ENCODE measurements at regions not wholly inside any gene's neighbourhood (a gene's known extent, or its start where the extent isn't known, plus 50 kb on each side); places are given as distances from the start of the nearest gene placed in this dataset.

DNA sequence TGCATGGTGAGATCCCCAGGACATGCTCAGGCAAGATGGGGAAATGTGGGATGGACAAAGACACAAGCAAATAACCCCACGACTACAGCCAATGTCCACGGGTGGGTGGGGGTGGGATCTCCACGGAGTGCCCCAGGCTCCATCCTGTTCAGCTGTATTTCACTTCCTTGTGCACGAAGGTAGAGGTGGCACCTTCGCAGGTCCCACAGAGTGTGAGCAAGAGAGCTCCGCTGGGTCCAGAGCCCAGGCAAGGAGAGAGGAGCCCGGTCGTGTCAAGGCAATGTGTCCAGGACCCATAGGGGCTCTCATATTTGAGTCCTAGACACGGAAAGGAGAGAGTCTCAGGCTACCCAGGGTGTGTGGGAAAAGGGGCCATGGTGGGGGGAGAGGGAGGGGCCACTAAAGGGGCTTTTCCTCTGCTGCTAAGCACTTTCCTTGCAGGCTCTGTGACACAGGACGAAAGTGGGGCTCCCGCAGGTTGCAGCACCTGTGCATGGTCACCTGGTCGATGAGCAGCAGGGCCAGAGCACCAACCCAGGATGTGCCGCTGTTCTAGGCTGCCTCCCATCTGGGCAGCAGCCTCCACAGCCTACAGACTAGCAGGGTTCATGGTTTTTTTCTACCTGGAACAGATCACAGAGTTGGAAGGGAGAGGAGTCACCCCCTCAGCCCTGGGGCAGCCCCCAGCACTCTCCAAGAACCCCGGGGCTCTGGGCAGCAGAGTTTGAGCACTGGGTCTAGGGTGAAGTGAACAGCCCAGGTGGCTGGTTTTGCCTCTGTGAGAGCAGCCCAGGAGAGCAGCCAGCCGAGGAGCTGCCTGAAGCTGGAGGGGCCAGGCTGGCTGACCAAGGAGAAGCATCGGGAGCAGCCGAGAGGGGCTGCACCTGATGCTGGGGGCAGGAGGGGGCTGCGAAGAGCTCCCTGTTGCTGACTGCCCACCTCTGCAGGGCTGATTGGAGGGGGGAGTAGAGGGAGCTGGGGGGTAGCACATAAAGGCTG lies 100.7 kb upstream of the MVB12B start:
- DNase-seq: no peak

DNA sequence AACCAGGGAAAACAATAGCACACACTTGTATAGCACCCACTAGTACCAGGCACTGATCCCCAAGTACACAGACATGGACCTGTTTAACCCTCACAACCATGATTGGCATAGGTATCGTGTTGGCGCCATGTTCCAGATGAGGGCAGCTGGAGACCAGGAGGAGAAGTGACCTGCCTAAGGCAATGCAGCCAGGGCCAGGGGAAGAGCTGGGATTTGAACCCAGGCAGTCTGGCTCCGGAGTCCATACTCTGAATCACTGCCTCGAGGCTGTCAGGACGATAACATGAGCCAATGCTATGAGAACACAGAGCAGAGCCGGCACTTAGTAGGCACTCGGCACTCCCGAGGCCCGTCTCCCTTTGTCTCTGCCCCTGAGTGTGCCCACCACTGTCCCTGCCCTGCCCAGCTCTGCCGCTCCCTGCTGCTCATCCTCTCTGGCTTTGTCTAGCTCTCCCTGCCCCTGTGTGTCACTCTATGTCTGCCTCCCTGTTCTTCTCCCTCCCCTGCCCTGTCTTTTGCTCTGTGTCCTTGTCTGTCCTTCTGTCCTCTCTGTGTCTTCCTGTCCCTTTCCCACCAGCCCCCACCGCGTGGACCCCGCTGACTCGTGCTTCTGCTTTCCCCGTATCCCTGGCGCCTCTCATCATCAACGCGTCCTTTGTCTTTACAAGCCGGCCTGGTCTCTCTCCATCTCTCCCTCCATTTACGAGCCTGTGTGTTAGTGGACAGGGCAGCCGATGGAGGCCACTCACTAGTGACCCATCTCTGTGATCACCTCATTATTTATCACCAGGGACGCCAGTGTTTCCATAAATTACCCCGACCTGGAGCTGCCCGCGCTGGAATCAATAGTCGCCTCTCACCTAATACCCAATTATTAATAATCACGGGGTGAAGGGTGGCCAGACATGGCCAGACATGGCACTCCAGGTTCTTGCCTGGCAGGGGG lies 99.4 kb upstream of the MVB12B start:
- no peak for DNase-seq

DNA sequence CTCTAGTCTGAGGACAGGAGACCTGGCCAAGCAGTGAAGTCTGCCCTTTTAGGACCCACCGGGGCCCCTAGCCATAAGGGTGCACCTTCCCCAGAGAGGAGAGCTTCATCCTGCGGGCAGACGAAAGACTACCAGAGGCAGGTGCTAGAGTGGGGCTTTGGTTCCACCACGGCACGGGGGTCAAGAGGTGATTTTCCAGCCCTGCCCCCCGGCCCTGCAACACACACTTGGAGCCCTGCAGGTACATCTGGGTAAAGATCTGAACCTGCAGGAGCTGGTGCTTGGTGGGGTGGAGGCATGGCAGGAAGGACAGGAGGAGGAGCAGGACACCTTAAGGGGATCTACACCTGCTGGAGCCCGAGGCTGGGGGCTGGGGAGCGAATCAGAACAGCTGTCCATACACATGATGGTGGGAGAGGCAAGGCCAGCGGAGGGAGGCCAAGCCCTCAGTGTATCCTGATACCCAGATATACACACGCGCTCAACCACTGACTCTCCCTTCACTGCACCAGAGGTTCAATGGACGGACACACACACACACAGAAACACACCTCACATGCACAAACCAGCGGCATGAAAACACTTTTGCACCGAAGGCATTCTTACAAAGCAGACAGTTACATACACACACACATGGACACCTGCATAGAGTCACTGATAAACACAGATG lies 98.4 kb upstream of the MVB12B start:
- DNase-seq: peak in 1 of 2 experiments; percentile 48

DNA sequence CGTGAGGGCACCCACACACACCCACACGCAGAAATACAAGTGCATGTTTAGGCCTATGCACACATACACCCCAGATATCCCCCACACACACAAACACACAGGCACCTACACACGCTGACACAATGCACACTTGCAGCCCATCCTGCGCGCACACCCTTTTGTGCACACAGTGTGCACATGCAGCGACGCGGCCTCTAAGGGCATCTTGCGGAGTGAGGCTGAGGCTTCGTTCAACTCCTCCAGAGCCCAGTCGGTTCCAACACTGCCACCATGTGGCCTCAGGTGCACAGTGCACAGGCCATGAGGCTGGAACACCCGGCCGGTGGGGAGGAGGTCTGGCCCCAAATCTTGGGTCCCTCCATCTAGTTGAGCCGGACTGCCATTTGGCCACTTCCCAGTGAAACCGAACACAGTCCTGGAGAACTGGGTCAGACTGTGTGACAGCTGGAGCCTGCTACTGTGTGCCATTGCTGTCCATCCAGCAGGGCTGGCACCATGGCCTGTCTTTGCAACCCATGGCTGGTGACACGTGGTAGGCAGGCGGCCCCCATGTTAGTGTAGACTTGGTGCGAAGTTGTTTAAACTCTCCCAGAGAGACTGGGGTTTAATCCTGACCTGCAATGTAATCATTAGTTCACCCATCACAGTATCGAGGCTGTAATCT lies 97.7 kb upstream of the MVB12B start:
- DNase-seq: peak; percentile 78 to 86

DNA sequence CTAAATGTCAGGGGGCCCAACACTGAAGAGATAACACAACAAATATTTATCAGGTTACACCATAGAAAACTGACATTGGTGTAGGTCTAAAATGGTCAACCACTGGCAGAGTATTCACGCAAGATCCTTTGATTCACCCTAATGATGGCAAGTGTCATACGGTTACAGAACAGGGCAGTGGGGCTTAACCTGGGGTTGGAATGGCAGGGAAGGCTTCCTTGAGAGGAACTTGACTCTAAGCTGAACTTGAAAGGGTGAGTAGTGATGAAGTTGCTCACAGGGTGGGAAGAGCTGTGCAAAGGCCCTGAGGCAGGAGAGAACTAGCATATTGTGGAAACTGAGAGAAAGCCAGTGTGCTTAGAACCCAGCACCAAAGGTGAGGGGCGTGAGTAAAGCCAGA lies 97.1 kb upstream of the MVB12B start:
- no peak for DNase-seq

DNA sequence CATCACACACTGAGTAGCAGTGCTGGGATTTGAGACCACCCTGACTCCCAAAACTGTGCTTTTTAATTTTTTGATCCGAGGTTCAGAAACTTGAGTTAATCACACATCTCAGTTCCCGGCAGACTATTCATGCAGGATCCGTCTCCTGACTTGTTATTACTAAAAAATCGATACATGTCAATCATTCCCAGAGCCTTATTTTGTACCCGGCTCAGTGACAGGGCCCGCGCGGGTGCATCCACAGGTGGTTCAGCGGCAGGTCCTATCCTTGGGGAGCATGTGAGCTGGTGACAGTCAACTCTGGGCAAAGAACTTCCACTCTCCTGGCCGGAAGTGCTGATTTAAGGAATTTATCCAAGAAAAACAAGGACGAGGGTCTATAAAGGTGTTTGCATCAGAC lies 95.9 kb upstream of the MVB12B start:
- DNase-seq: no peak

DNA sequence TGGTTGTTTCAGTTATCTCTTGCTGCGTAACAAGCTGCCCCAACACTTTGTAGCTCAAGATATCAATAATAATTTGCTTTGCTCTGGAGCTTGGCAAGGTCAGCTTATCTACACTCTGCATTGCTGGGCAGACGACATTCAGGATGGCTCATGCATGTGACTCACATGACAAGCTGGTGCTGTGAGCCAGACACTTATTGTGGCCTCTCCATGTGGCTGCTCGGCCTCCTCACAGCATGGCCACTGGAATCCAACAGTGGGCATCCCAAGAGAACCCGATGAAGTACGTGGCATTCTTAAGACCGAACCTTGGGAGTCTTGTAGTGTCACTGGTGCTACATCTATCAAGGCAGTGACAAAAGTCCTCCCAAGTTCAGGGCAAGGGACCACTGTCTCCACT lies 94.2 kb upstream of the MVB12B start:
- no peak for DNase-seq

DNA sequence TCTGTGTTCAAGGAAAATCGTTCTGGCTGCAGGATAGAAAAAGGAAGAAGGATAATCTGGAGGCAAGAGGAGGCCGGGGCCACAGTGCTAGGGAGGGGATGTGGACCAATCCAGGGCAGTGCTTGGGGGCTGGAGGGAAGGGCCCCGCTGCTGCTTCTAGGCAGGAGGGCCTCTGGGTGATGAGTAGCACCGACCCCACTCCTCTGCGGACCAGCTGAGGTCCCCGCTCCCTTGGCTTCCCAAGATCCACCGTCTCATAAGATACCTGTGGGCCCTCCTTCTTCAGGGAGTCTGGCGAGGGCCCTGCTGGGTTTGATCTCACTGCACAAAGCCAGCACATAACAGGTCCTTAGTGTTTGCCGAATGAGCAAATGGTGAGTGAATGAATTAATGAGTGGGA lies 93.5 kb upstream of the MVB12B start:
- no peak for DNase-seq

DNA sequence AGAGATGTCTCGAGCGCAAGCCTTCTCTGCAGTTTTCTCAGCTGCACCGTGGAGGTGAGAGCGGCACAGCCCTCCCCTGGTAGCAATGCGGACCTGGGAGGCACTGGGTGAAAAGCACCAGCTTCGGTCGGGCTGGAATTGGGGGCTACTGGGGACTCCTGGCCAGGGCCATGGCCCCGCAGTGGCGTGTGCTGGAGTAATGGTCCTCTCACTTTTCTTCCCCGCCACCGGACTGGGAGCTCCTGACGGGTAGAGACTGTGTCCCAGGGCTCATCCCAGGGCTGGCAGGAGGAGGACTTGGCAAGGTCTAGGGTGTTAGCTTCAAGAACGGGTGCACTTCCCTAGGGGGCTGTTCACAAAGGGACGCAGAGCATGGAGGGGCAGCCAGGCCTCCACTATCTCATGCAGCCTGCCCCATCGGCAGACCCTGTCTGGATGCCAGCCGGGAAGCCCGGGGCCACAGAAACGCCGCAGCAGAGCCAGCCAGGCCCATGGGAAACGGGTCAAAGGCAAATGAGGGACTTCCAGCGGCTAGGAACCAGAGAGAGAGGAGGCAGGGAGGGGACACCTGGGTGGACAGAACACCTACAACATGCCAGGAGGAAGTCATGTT lies 92.6 kb upstream of the MVB12B start:
- no peak for DNase-seq

DNA sequence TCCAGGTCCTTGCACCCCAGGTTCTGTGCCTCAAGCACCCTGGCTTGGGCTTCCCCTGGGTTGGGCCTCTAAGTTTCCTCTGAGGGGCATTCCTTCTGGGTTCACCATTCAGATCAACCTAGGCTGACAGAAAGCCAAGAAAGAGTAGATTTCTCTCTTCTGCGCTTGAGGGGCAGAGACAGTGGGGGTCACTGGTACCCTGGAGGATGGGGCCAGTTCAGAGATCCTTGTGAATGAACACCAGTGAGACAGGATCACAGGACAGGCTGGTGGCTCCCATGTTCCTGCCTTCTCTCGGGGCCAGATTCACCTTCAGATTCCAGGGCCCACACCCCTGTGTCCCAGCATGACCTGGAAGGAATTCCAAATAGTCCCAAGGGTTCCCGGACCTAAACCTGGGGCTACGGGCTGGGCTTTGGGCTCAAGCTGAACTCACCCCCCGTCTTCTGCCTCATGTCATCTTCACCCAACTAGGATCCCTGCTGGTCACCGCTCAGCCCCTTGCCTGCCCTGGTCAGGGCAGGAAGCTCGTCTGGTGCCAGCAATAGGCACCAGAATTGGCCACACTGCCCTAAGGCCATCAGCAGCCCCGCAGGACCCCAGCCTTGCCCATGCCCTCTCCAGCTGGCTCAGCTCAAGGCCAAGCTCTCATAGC lies 91.8 kb upstream of the MVB12B start:
- no peak for DNase-seq

DNA sequence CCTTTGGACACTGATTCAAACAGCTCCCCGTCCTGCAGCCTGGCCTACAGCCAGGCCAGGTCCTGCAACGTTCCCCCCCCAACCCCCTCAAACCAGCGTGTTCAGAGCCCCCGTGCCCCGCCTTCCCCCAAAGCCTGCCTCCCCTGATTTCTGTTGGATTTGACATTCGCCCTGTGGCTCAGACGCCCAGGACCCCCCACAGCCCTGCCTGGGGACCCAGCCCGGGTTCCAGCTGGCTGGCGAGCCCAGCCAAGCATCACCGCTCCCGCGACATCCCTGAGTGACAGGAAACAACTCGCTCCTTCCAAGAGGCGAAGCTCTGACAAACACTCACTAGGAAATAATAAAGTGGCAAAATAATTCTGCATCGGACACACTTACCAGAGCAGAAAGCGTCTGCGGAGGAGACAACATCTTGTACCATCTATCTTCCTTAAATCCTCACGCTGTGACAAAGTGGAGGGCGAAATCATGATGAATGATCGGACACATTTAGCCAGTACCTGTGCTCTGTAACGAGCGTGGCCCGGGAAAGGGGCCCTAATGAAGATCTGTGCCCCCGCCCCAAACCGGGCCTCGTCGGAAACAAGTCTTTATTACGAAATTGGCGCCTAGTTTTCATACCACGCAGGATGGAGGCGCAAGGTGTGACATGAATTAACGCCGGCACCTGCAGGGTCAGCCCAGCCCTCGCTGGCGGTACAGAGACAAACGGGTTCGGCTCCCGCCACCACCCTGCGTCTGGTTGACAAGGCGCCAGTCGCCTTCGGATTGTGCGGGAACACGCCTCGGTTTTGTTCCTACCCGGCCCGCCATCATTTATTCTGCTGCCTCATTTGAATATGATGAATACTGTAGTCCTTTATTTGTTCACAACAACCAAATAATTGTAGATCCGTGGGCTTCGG lies 91.0 kb upstream of the MVB12B start:
- DNase-seq: no peak

DNA sequence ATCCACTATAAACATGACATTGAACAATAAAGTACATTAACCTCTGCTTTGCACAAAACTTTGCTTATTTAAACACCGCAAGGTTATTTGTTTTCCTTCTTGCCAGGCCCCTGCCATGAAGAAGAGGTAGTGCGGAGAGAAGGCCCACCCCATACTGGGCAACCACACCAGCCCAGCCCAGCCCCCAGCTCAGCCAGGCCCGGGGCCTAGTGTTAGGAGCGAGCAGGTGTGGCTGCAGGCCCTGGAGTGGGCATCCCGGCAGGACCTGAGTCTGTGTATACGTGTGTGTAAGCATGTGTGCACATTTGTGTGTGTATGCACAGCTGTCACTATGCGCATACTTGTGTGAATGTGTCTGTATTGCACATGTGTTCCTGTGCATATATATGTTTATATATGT lies 90.4 kb upstream of the MVB12B start:
- DNase-seq: no peak

DNA sequence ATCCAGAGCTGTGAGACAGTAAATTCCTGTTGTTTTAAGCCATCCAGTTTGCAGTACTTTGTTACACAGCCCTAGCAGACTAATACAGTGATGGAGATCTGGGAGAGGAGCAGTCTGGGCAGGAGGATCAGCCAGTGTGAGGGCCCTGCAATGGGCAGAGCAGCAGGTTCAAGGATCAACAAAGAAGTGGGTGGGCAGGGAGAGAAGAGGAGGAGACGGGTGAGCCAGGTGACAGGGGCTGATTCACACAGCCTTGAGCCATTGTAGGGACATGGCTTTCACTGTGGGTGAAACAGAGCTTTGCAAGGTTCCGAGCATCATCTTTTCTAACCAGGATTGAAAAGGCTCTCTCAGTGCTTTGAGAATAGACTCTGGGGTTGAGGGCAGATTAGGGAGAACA lies 88.2 kb upstream of the MVB12B start:
- DNase-seq: no peak

DNA sequence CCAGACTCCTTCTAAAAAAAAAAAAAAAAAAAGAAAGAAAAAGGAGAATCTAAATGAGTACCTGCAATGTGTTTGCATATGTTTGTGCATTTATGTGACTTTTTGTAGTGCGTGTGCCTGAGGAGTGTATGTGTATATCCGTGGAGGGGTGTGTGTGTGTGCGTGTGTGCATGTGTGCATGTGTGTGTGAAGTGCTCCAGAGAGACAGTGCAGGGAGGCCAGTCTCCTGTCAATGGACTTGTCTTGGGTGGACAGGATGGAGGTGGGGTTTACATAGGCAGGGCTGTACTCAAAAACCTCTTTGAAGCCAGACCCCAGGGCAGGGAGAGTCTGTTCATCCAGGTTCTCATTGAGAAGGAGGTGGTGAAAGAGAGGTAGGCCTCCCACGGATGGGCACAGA lies 87.1 kb upstream of the MVB12B start:
- no peak for DNase-seq

DNA sequence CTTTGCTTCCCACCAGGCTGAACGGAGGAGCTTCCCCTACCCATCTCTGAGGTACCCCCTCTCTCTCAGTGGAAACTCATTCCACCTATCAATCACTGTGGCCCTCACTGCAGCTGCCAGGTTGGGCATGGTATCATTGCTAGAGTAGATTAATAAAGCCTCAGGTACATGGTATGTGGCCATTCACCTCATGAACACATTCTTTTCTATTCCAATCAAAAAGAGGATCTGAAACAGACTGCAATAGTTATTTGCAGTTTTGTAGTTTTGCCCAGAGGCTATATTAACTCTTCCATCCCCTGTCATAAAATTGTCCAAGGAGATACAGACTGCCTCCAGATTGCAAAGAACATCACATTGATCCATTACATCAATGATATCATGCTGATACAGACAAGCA lies 85.8 kb upstream of the MVB12B start:
- no peak for DNase-seq

DNA sequence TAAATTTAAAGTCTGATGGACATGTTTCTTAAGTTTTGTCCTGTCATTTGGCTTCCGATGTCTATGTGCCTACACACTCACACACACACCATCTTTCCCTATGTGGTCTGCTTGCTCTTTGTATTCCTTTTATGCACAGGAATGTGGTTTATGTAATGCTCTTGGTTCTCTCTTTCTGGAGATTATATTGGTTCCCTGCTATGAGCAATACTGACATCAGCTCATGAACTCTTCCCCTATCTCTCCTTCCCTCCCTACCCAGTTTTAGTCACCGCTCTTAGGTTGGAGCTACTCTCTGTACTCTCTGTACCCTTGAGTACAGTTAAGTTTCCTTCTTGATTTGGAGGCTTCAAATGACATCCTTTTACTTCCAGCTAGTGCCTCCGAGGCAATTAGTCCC lies 77.9 kb upstream of the MVB12B start:
- DNase-seq: no peak

DNA sequence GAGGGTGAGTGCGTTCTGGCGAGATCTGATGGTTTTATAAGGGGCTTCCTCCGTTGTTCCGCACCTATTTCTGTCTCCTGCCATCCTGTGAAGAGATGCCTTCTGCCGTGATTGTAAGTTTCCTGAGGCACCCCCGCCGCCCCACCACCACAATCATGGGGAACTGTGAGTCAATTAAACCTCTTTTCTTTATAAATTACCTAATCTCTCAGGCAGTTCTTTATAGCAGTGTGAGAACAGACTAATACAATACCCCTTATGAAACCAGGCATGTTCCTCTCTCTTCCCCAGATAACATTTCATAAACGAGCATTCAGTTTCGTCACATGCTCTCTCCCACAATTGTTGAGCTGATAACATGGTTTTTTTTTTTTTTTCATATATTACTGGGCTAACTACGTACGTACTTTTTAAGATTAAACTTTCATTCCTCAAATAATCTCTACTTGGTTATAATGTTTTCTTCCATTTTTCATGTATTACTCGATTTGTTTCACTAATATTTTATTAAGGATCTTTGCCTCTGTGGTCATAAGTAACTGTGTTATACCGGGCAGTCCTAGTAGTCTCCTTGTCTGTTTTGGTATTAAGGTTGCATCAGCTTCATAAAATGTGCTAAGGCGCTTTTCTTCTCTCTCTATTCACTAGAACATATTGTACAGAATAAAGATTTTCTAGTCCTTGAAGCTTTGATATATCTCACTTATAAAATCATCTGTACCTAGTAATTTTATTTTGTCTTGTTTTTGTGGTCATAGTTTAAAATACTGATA lies 64.9 kb upstream of the MVB12B start:
- DNase-seq: no peak

DNA sequence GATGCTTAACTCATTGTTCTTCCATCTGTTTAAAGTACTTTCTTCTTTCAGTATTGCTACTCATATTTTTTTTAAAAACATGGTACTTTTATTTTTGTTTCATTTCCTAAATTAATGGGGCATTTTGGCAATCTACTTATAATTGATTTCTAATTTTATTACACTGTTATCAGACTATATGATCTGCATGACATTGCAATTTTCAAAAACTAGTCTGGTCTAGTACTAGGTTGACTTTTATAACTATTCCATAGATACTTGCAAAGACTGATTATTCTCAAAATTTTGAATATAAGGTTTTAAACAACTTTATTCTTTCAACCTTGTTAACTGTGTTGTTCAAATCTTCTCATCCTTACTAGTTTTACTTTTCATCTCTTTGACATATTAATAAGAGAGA lies 63.9 kb upstream of the MVB12B start:
- no peak for DNase-seq

DNA sequence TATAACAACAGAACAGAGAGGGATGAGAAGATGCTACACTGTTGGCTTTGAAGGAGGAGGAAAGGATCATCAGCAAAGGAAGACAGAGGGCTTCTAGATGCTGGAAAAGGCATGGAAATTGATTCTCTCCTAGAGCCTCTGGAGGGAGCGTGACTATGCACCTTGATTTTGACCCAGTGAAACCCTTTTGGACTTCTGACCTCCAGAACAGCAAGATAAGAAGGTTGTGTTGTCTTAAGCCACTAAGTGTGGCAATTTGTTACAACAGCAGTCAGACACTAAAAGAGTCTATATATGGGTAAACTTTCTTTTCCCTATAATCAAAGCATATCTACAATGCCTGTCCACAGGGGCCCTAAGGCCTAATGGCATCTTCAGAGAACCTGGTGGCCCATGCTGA lies 56.1 kb upstream of the MVB12B start:
- no peak for DNase-seq

Measured in NCI-H524 (cell line).